Ovary (tissue), 7 donors: ENCODE measurements at regions not wholly inside any gene's neighbourhood (a gene's known extent, or its start where the extent isn't known, plus 50 kb on each side); places are given as distances from the start of the nearest gene placed in this dataset.

ENCODE experiments used
- DNase-seq, 5 donors: peaks; one replicate each; pipeline ENCODE4 v3.0.0-alpha.2; 2019 to 2020
- H3K27ac ChIP-seq, 2 donors: fragments of 200-600 bp; one replicate each; pipeline versions ENCODE4 v1.5.1 to v1.8.0; 2019 to 2022
- H3K27me3 ChIP-seq: fragments of 200-600 bp; one replicate; pipeline ENCODE4 v1.8.0; 2022
- H3K36me3 ChIP-seq: fragments of 200-600 bp; sonication (generic); one replicate; pipeline ENCODE4 v1.5.1; 2019
- H3K4me1 ChIP-seq: one replicate; pipeline ENCODE4 v1.8.1; 2013; ENCODE audit warnings: mild to moderate bottlenecking, moderate library complexity; ENCODE audit not compliant: insufficient read depth
- H3K4me3 ChIP-seq: fragments of 200-600 bp; sonication (generic); one replicate; pipeline ENCODE4 v1.5.1; 2017
- H3K9me3 ChIP-seq, 2 donors: fragments of 200-600 bp in 1 of 2; sonication (generic) in 1 of 2; one replicate each; pipeline versions ENCODE4 v1.5.1 to v1.8.1; 2013 to 2019; ENCODE audit warnings: mild to moderate bottlenecking in 1 of 2, moderate library complexity in 1 of 2
- CTCF ChIP-seq, 3 donors: fragments of 450-650 bp in 2 of 3; fragments of 200-600 bp in 1 of 3; IDR thresholded peaks; one replicate each; pipeline versions ENCODE4 v1.5.1 to v1.8.0; 2016 to 2022; ENCODE audit warnings: antibody characterized with exemption in 3 of 3, mild to moderate bottlenecking in 1 of 3
- EP300 ChIP-seq: sonication (generic); formaldehyde crosslinking; IDR thresholded peaks from one replicate; pipeline ENCODE4 v1.6.1; 2017; ENCODE audit warnings: antibody characterized with exemption
- POLR2A ChIP-seq: fragments of 450-650 bp; IDR thresholded peaks from one replicate; pipeline ENCODE4 v1.6.1; 2017; ENCODE audit warnings: antibody characterized with exemption, mild to moderate bottlenecking, moderate library complexity
- WGBS, 3 donors: extraction: QIAGEN DNeasy Blood & Tissue Kit in 1 of 3; methylation state at CpG; one replicate each; pipeline versions ENCODE4 v1.1.5 to v1.1.7; 2013 to 2017; 5-methylcytosine and 5-hydroxymethylcytosine counted together
- intact Hi-C, 4 donors: fragments of 100-400 bp; cut with DNase I; formaldehyde crosslinking; loops; one replicate each; pipeline versions ENCODE4 v1.11.0 to v1.15.1; 2022 to 2023
- donor health status: DM: no; HTN: no; CAD: no; lungs with moderate emphysema.
- donor health status: DM: no; HTN: no; CAD: no.
- donor health status: Bipolar disorder and iron deficiency.
- donor health status: DM: no; HTN: no; CAD: no.
- donor health status: DM: yes; HTN: yes; CAD: no.

GRCh38 chr1:34330061-34330460 lies 153.4 kb downstream of the C1orf94 start:
- no peaks in the 10 kb centered on the region for H3K36me3 ChIP-seq
- H3K9me3 ChIP-seq = no peaks in the 10 kb centered on the region
- TF ChIP-seq EP300 = no peak
- no peak for TF ChIP-seq CTCF (IDR thresholded peaks at IDR 0.05)
- no peak for TF ChIP-seq POLR2A
- H3K4me1 ChIP-seq = no peaks in the 10 kb centered on the region
- H3K4me3 ChIP-seq = no peak overlapping the region
- WGBS, 3 donors = 43 to 68% (median 57%) methylated on average over 3 of the region's 3 CpGs
- intact Hi-C loops = no loop called here
- no peak overlapping the region for H3K27ac ChIP-seq
- H3K27me3 ChIP-seq = no peaks in the 10 kb centered on the region
- no peak for DNase-seq

GRCh38 chr1:34331020-34331926 lies 154.6 kb downstream of the C1orf94 start:
- Histone ChIP-seq H3K4me3 (no peak overlapping the region), H3K9me3 (no peaks in the 10 kb centered on the region), H3K36me3 (no peaks in the 10 kb centered on the region), H3K27ac (no peak overlapping the region), H3K27me3 (no peaks in the 10 kb centered on the region), H3K4me1 (no peaks in the 10 kb centered on the region)
- no peak for TF ChIP-seq POLR2A
- DNase-seq = no peak
- intact Hi-C loops = no loop called here
- WGBS, 3 donors = 84 to 91% (median 89%) methylated on average over 9 of the region's 9 CpGs

DNA sequence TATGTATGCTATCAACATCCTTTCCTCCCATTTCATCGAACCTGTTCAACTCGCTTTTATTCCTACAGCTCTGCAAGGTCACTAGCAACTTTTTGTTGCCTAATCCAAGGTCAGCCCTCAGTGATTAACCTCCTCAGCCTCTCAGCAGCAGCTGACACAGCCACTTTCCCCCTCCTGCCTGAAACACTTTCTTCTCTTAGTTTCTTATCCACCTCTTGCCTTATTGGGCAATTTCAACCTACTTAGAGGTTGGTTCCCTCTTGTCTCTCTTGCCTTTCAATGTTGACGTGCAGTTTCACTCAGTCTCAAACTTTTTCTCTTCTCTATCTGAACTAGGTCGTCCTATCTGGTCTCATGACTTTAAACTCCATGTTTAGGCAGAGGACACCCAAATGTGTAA lies 156.3 kb downstream of the C1orf94 start:
- Histone ChIP-seq H3K4me1 (no peaks in the 10 kb centered on the region), H3K36me3 (no peaks in the 10 kb centered on the region), H3K27me3 (no peaks in the 10 kb centered on the region), H3K27ac (no peak overlapping the region), H3K4me3 (no peak overlapping the region), H3K9me3 (no peaks in the 10 kb centered on the region)
- WGBS, 3 donors = 6 to 18% (median 7%) methylated on average over 3 to 4 of the region's 4 CpGs
- TF ChIP-seq CTCF (IDR thresholded peaks at IDR 0.05) (no peak), POLR2A (no peak), EP300 (no peak)
- intact Hi-C loops = no loop called here
- no peak for DNase-seq

GRCh38 chr1:34338871-34339270 lies 162.2 kb downstream of the C1orf94 start:
- H3K27ac ChIP-seq = no peak overlapping the region
- H3K4me1 ChIP-seq = no peaks in the 10 kb centered on the region
- no peaks in the 10 kb centered on the region for H3K36me3 ChIP-seq
- intact Hi-C loops = no loop called here
- no peak overlapping the region for H3K4me3 ChIP-seq
- H3K9me3 ChIP-seq = no peaks in the 10 kb centered on the region
- TF ChIP-seq EP300 = no peak
- TF ChIP-seq POLR2A = no peak
- no peak for TF ChIP-seq CTCF (IDR thresholded peaks at IDR 0.05)
- no peak for DNase-seq
- WGBS, 3 donors = 62 to 74% (median 66%) methylated on average over 1 of the region's 1 CpG
- H3K27me3 ChIP-seq = no peaks in the 10 kb centered on the region

- Histone ChIP-seq H3K36me3 (no peaks in the 10 kb centered on the region), H3K27ac (no peak overlapping the region), H3K27me3 (no peaks in the 10 kb centered on the region), H3K4me3 (no peak overlapping the region), H3K4me1 (no peaks in the 10 kb centered on the region), H3K9me3 (no peaks in the 10 kb centered on the region)
- no peak for TF ChIP-seq CTCF (IDR thresholded peaks at IDR 0.05)
- no peak for TF ChIP-seq EP300
- no peak for TF ChIP-seq POLR2A
- WGBS, 3 donors = 60 to 76% (median 60%) methylated on average over 2 of the region's 2 CpGs
- DNase-seq = no peak
- intact Hi-C loops = no loop called here
Measured at GRCh38 chr1:34341896-34342295, 165.2 kb downstream of the C1orf94 start.
